ENCODE measurements at regions not wholly inside any gene's neighbourhood (a gene's known extent, or its start where the extent isn't known, plus 50 kb on each side); places are given as distances from the start of the nearest gene placed in this dataset.

DNA sequence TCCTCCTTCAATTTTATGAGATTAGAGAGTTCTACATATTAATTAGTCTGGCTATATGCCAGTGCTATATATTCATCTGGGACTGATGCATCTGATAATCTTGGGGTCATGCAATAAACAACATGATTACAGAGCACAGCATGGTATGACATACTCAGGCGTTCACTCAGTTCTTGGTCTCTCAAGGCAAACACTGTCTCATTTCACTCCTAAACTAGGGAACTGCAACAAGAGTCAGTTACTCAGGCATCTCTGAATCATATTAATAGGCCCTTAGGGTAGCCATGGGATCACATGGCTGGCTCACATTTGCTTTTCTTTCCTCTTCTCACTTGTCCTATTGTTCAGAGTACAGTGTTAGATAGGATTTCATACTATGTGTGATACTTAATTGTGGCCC is 91.8 kb upstream of the TMEM260 start:
- TF ChIP-seq POLR2A (IDR thresholded peaks at IDR 0.05): no peak
- TF ChIP-seq, protein P1, sequence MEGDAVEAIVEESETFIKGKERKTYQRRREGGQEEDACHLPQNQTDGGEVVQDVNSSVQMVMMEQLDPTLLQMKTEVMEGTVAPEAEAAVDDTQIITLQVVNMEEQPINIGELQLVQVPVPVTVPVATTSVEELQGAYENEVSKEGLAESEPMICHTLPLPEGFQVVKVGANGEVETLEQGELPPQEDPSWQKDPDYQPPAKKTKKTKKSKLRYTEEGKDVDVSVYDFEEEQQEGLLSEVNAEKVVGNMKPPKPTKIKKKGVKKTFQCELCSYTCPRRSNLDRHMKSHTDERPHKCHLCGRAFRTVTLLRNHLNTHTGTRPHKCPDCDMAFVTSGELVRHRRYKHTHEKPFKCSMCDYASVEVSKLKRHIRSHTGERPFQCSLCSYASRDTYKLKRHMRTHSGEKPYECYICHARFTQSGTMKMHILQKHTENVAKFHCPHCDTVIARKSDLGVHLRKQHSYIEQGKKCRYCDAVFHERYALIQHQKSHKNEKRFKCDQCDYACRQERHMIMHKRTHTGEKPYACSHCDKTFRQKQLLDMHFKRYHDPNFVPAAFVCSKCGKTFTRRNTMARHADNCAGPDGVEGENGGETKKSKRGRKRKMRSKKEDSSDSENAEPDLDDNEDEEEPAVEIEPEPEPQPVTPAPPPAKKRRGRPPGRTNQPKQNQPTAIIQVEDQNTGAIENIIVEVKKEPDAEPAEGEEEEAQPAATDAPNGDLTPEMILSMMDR (IDR thresholded peaks at IDR 0.05): no peak

All from testis (tissue), 2 donors.